Adrenal gland (tissue), 9 donors: ENCODE measurements at regions not wholly inside any gene's neighbourhood (a gene's known extent, or its start where the extent isn't known, plus 50 kb on each side); places are given as distances from the start of the nearest gene placed in this dataset.

ENCODE experiments used
- DNase-seq, 7 donors: peaks; one replicate each; pipeline ENCODE4 v3.0.0-alpha.2; 2019 to 2020
- H3K27ac ChIP-seq, 5 donors: fragments of 200-600 bp; sonication (generic) in 4 of 5; 1 replicate in 3 of 5; 2 replicates in 2 of 5; pipeline versions ENCODE4 v1.5.1 to v1.8.0; 2016 to 2020; ENCODE audit warnings: mild to moderate bottlenecking in 1 of 5
- H3K27me3 ChIP-seq: fragments of 200-600 bp; 2 replicates; pipeline ENCODE4 v1.8.0; 2021
- H3K36me3 ChIP-seq, 2 donors: fragments of 200-600 bp; replicated peaks in 1 of 2; 1 replicate in 1 of 2; 2 replicates in 1 of 2; pipeline versions ENCODE4 v1.5.1 to v1.8.0; 2018 to 2022
- H3K4me1 ChIP-seq, 2 donors: fragments of 200-600 bp; replicated peaks in 1 of 2; 1 replicate in 1 of 2; 2 replicates in 1 of 2; pipeline versions ENCODE4 v1.5.1 to v1.8.0; 2018 to 2021
- H3K4me3 ChIP-seq, 4 donors: fragments of 200-600 bp; sonication (generic) in 3 of 4; one replicate each; pipeline ENCODE4 v1.5.1; 2016 to 2018
- H3K9me3 ChIP-seq, 3 donors: fragments of 200-600 bp; sonication (generic) in 1 of 3; replicated peaks in 1 of 3; 1 replicate in 2 of 3; 2 replicates in 1 of 3; pipeline versions ENCODE4 v1.5.1 to v1.8.0; 2016 to 2021
- CTCF ChIP-seq, 6 experiments: fragments of 450-650 bp in 4 of 6; fragments of 200-600 bp in 2 of 6; sonication (generic) in 1 of 6; IDR thresholded peaks; 1 replicate in 5 of 6; 2 replicates in 1 of 6; pipeline versions ENCODE4 v1.5.1 to v1.8.0; 2016 to 2021; ENCODE audit warnings: antibody characterized with exemption in 6 of 6, mild to moderate bottlenecking in 2 of 6, moderate library complexity in 1 of 6
- POLR2A ChIP-seq, 2 donors: fragments of 450-650 bp; IDR thresholded peaks; one replicate each; pipeline ENCODE4 v1.6.1; 2017; ENCODE audit warnings: antibody characterized with exemption in 2 of 2, mild to moderate bottlenecking in 2 of 2, moderate library complexity in 1 of 2
- WGBS, 4 donors: extraction: QIAGEN DNeasy Blood & Tissue Kit in 2 of 4; methylation state at CpG; one replicate each; pipeline versions ENCODE4 v1.1.5 to v1.1.7; 2013 to 2017; 5-methylcytosine and 5-hydroxymethylcytosine counted together
- intact Hi-C, 2 donors: fragments of 100-400 bp; cut with DNase I; formaldehyde crosslinking; loops; one replicate each; pipeline versions ENCODE4 v1.14.1 to v1.15.0; 2022 to 2023
- donor health status: healthy with polysubstance abuse.
- donor health status: Bipolar disorder and iron deficiency.
- donor health status: DM: yes; HTN: yes; CAD: no.
- donor health status: DM: no; HTN: no; CAD: no.
- donor health status: DM: no; HTN: no; CAD: no.

GRCh38 chr3:72658466-72659100 is 189.7 kb downstream of the SHQ1 start:
- no peak for DNase-seq
- TF ChIP-seq CTCF (IDR thresholded peaks at IDR 0.05): no peak
- no peak for TF ChIP-seq POLR2A (IDR thresholded peaks at IDR 0.05)
- Histone ChIP-seq H3K27me3 (peaks cover 4% of the 10 kb centered on the region), H3K27ac (no peak overlapping the region), H3K9me3 (no peaks in the 10 kb centered on the region), H3K36me3 (no peaks in the 10 kb centered on the region), H3K4me1 (peaks cover 0 to 9% of the 10 kb centered on the region in 2 donors), H3K4me3 (no peak overlapping the region)
- intact Hi-C loops: no loop called here
- WGBS, 4 donors: 94 to 99% (median 95%) methylated on average over 6 of the region's 6 CpGs

- 53 to 82% (median 65%) methylated on average over 4 of the region's 4 CpGs for WGBS, 4 donors
- Histone ChIP-seq H3K27ac (no peak overlapping the region), H3K4me1 (peaks cover 0 to 9% of the 10 kb centered on the region in 2 donors), H3K9me3 (no peaks in the 10 kb centered on the region), H3K4me3 (no peak overlapping the region), H3K36me3 (no peaks in the 10 kb centered on the region), H3K27me3 (peaks cover 4% of the 10 kb centered on the region)
- intact Hi-C loops: no loop called here
- TF ChIP-seq CTCF (IDR thresholded peaks at IDR 0.05): no peak
- no peak for TF ChIP-seq POLR2A (IDR thresholded peaks at IDR 0.05)
- peak in 1 of 7 donors; percentile 6 for DNase-seq
Observed at GRCh38 chr3:72657666-72658065, 190.6 kb downstream of the SHQ1 start.

DNA sequence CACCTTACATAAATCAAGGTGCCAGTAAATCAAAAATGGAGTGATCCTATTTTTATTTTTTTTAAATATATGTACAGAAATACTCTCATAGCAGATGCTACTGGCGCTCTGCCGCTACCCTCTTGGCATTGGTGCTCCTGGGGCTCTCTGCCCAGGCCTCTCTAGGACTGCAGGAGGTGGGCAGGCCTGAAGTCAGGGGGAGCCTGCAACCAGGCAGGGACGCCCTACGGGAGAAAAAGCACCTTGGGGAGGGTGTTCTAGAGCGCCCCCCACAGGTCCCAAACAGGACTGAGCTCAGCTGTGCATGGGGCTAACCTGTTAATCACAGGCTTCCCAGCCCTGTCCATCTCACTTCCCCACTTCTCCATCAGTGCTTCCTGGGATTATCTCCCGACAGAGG is 192.5 kb downstream of the SHQ1 start:
- H3K4me3 ChIP-seq: no peak overlapping the region
- H3K36me3 ChIP-seq: no peaks in the 10 kb centered on the region
- no peak overlapping the region for H3K27ac ChIP-seq
- no peak for DNase-seq
- TF ChIP-seq POLR2A (IDR thresholded peaks at IDR 0.05): no peak
- TF ChIP-seq CTCF (IDR thresholded peaks at IDR 0.05): no peak
- no peaks in the 10 kb centered on the region for H3K9me3 ChIP-seq
- intact Hi-C loops: no loop called here
- WGBS, 4 donors: 69 to 78% (median 76%) methylated on average over 6 of the region's 6 CpGs
- peaks cover 0 to 9% of the 10 kb centered on the region in 2 donors for H3K4me1 ChIP-seq
- H3K27me3 ChIP-seq: peaks cover 4% of the 10 kb centered on the region

GRCh38 chr3:72655131-72655551 is 193.1 kb downstream of the SHQ1 start:
- WGBS, 4 donors: 23 to 39% (median 36%) methylated on average over 11 to 26 of the region's 26 CpGs

More at GRCh38 chr3:72655131-72655551, 193.1 kb downstream of the SHQ1 start:
- no peak for DNase-seq
- peak overlapping the region in 1 of 4 donors; percentile 20 for H3K4me3 ChIP-seq
- no peak overlapping the region for H3K27ac ChIP-seq
- intact Hi-C loops: no loop called here
- no peaks in the 10 kb centered on the region for H3K9me3 ChIP-seq
- TF ChIP-seq CTCF (IDR thresholded peaks at IDR 0.05) (no peak), POLR2A (IDR thresholded peaks at IDR 0.05) (no peak)
- no peaks in the 10 kb centered on the region for H3K36me3 ChIP-seq
- H3K27me3 ChIP-seq: peaks cover 4% of the 10 kb centered on the region
- peaks cover 0 to 9% of the 10 kb centered on the region in 2 donors for H3K4me1 ChIP-seq
